ENCODE measurements at regions not wholly inside any gene's neighbourhood (a gene's known extent, or its start where the extent isn't known, plus 50 kb on each side); places are given as distances from the start of the nearest gene placed in this dataset.
"Not testable (repeated sequence)": the region's sequence is repeated elsewhere in the genome, so short reads cannot be mapped to it uniquely, and the experiment has no call there.

DNA sequence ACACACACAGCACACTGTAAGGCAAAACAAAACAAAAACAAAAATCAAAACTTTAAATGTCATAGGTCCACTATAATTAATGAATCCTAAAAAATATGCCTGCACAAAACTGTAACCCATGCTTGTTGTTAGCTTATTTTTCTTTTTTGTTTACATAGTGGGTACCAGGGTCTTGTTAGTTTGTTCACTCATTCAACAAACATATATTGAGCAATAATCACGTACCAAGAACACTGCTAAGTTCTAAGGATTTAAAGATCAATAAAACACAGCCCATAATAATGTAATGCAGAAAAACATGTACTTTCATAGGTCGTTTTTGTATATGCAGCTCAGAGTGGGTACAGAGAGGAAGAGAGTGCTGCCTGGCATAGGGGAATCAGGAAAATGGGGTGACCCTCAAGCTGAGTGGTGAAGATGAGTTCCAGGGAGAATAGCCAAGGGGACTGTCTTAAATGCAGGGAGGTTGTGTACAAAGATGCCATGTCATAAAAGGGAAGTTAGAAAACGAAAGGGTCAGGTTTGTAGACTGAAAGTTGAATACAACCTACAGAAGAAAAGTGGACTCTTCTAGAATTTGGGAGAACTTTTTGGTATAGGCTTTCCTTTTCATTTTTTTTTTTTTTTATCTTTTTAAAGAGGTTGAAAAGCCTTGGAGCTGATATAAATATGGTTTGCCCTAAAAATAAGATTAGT lies 113.3 kb upstream of the TBX18 start:
- DNase-seq, result no peak

DNA sequence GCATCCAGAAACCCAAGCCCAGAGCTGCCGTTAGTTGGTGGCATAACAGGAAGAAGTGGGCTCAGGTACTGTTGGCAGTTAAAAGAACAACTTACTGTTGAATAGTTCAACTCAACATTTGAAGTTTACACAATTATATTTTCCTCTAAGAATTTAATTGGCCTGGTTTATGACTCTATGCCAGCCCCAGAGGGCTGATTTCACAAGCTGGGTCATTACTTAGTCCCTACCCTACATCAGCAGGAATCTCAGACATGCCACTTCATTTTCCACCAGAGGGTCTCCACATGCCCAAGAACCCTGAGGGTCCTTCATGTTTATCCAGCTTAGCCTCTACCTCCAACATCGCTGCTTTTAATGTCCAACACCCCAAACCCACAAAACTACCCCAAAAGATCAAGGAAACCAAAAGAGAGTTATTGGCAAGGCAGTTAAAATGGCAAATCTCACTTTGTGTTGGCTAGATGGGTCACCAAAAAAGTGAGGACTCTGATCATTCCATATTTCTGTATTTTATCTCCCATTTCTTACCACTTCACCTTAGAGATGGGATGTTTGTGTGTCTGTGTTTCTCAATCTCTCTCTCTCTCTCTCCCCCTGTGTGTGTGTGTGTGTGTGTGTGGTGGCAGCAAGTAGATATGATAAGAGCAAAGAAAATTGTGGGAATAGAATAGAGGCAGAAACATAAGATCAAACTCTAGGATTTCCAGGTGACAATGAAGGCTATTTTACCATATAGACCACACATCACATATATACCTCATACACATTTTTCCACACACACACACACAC lies 112.5 kb upstream of the TBX18 start:
- no peak for DNase-seq

DNA sequence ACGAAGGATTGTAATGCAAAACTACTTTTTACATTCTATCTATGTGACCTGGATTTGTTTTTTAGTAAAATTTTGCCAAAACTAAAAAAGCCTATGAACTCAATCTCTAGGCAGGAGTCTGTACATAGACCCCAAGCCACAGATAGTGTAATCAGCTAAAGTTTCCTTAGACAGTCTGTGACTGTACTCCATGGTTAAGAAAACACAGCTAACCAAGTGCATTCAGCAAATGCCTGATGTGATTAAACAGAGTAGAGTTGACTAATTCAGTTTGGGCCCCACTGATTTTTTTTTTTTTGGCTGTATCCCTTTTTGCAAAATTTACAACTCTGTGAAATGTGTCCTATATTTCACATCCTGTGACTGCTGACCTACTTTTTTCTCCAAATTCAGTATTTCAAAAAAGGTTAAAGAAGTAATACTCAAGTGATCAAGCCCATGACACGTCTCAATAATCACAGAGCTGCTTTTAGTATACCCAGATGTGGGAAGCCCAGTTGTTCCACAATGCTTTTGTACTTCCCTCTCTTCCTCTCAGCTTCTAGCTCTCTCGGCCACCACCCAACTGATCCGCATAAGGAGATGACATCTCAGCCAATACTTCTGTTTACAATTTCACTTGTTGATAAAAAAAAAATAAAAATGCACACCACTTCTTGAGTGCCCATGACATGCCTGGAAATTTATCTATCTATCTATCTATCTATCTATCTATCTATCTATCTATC lies 108.8 kb upstream of the TBX18 start:
- DNase-seq, result no peak

DNA sequence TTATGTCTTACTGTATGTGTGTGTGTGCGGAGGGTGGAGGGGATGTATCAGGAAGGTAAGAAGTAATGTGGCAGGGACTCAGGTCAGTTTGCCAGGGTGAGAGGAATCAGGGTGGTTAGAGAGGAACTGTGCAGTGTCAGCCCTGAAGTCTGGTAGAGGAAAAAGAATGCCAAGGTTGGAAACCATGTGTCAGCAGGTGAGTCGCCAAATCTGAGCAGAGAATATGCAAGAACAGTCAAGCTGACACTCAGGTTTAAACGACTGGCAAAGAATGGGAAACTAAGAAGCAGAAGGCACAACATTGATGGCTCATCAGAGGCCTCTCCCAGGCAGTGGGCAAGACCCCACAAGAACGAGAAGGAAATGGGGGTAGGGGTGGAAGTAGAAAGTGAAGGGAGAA lies 107.5 kb upstream of the TBX18 start:
- DNase-seq, result no peak

DNA sequence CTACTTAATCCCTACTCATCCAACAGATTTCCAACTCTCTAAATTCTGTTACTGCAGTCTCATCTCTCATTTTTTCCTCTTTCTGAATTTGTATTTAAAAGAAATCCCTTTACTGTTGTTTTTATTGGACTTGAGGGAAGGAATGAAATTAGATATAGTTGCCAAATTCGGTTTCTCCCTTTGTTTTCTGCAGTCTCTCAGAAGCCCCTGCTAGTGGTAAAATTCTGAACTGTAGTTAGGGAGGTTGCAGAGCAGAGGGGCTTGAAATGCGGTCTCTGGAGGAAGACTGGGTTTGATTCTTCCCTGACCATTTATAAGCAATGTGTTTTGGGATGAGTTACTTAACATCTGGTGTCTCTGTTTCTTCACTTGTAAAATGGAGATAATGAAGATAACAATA lies 106.3 kb upstream of the TBX18 start:
- no peak for DNase-seq

DNA sequence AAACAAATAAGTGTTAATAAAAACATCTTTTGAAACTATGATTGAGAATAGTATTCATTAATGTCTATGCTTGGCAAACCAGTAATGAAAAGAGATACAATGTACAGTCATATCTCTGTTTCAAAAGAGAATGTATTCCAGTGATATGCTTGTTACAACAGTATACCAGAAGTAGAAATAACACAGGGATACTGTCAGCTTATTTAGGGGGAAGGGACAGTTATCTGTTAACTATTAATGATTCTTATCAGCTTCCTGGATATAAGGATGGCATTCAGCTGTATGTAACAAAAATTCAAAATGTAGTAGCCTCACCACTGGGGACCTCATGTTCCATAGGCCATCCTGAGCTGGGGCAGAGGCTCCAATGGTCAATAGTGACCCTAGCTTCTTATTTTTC lies 103.8 kb upstream of the TBX18 start:
- no peak for DNase-seq

DNA sequence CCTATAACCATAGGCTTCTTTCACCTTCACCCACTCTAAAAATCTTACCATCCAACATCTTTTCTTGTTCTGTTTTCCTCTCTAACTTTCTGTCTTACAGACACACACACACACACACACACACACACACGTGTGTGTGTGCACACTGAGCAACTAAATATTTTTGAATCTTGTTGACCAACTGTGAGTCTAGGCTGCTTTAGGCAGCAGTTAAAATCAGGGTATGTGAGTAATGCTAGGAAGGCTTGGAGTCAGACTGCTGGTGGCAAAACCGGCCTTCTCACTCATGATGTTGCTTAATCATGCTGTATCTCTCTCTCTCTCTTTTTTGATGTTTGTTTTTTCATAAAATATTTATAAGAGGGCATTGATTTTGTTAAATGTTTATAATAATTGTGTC lies 103.1 kb upstream of the TBX18 start:
- DNase-seq, result no peak

DNA sequence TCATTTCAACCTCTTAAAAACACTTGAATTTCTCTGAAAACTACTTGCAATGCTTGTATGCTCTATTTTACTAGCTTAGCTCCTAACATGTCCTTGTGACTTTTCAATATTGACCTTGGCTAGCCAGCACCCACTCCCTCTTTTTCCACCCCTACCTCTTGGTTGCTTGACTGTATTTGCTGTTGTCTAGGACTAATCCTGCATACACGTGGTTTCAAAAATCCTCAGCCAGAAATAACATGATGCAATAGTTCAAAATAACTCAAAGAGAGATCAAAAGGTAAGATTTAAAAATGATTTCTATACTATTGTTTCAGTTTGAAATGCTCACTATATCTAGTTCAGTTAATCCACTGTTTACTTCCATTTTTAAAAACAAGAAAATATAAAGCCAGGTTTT lies 102.3 kb upstream of the TBX18 start:
- DNase-seq, result no peak

DNA sequence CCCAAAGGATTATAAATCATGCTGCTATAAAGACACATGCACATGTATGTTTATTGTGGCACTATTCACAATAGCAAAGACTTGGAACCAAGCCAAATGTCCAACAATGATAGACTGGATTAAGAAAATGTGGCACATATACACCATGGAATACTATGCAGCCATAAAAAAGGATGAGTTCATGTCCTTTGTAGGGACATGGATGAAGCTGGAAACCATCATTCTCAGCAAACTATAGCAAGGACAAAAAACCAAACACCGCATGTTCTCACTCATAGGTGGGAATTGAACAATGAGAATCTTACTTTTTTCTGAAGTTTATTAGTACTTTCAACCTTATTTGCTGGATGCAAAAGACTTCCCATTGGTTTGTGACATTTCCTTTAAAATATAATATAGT lies 101.0 kb upstream of the TBX18 start:
- DNase-seq, result not testable (repeated sequence)

DNA sequence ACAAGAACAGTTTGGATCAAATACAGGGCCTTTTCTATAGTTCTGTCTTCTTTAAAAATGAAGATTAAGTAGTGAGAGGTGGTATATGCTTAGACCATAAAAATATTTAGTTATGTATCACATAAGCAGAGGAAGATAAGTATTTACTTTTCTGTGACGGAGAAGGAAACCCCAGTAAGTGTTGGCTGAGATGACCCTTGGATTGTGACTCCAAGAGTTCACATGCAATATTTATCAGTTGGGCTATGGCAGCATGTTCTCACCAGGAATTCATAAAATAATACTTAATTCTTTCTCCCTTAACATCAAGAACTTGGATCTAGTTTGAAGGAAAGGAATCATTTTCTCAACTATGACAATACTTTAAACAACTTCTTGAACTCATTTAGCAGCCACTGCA lies 98.4 kb upstream of the TBX18 start:
- DNase-seq, result no peak

DNA sequence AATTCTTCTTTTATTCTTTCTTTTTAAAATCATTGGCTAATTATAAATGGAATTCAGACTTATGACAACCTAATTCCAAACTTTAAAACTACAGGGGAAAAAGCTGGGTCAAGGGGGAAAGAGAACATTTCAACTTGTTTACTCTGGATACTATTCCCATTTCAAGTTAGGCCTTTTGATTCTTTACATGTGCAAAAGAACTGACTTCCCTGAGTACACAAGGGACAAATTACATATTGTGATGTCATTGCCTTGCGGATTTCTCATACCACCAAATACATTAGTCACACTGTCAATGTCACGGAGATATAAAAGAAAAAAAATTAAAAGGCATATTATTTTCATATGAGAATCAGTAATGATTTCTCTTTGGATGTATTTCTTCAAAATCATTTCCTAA lies 96.5 kb upstream of the TBX18 start:
- DNase-seq, result no peak

DNA sequence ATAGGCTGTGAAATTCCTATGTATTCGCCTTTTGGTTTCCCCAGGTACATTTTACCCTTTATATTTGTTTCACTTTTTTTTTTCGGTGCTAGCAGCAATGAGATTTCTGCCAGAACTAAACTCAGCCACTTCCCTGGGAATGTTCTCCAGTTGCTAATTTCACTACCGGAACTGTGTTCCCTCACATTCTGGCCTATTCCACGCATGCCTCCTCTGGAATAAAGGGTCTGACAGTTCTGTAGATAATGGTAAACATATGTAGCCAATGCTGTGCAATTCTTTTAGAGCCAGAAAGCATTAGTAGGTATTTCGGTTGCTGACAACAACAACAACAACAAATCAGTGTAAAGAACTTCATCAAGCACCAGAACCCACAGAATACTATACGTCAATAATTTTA lies 96.1 kb upstream of the TBX18 start:
- DNase-seq, result no peak

DNA sequence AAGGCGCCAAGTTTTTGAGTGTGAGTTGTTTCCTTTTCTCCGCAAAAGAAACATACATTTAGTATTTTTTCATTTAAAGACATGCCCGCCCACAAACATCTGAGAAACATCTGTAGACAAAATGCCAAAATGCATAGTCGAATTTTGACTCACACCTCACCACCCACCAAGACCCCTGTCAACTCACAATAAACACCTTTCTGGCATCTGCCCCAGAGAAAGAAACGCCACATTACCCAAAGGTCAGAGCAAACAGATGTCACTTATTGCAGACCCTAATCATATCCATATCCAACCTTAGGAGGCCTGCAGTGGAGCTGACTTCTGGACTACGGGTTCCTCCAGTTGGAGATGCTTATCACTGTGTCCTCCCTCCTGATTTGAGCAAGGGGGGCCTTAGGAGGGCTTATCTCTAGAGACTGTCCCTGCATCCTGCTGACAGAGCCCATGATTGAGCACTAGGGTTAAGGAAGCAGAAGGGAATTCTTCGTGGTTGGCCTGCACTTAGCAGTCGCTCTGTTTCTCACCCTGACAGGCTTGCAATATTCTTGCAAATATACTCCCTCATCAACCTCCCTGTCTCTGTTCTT lies 90.5 kb upstream of the TBX18 start:
- no peak for DNase-seq

DNA sequence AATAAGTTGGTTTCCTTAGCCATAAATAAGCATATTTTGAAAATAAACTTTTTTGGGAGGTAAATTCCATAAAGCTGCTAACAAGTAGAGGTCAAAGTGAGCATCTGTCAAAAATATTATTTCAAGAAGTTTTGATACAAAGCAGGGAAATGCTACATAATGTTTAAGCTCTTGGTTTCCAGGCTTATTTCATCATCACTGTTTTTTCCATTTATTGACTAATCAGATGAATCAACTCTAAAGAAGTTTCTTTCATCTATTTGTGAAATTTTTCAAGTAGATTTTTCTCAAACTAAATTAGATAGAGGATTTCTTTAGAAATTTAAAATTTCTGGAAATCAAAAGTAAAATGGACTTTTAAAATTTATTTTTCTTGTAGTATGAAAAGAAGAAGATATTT lies 89.5 kb upstream of the TBX18 start:
- no peak for DNase-seq

DNA sequence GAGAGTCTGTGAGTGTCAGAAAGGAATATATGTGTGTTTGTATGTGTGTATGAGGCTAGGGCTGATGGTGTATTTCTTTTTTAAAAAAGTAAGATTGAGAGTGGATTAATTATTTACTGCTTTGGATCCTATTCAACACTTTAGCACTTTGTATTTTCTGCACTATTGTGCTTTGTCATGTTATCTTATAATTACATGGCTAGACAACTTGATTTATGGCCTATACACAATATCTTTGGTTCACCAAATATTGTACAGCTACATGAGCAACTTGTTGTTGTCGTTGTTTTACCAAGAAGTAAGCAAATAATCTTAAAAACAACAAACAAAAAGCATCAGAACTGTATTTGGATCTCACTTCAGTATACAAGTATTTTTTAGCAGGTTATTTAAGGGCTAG lies 84.6 kb upstream of the TBX18 start:
- DNase-seq, result no peak

DNA sequence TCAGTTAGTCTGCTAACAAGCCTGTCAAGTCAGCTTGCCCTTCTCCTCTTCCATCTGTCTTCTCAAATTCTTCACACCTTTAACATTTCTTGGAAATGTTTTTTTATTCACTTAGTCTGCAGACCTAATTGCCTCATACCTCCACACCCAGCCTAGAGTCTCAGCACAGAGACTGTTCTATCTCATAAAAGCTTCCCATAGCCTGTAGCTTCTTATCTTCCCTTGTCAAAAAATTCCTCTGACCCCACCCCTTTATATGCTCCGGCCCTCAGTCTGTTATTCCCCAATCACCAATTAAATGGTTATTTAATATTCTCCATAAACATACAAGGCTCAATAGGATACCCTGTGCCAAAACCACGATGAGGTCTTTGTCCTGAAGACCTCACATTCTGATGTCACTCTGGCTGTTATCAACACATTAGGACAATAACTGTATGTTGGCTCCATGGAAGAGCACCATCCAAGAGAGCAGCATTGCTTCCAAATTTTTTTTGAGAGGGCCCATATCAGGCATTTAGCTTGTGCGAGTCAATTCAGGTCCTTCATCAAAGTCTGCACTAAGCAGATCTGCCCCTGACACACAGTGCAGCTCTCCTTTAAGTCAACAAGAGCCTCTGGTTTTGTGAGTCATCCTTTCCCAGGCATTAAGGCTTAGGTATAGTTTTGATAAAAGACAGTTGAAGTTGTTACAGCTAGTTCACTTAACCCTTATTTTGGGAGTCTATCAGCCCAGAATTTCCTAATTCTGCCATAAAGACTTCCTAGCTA lies 83.2 kb upstream of the TBX18 start:
- no peak for DNase-seq

DNA sequence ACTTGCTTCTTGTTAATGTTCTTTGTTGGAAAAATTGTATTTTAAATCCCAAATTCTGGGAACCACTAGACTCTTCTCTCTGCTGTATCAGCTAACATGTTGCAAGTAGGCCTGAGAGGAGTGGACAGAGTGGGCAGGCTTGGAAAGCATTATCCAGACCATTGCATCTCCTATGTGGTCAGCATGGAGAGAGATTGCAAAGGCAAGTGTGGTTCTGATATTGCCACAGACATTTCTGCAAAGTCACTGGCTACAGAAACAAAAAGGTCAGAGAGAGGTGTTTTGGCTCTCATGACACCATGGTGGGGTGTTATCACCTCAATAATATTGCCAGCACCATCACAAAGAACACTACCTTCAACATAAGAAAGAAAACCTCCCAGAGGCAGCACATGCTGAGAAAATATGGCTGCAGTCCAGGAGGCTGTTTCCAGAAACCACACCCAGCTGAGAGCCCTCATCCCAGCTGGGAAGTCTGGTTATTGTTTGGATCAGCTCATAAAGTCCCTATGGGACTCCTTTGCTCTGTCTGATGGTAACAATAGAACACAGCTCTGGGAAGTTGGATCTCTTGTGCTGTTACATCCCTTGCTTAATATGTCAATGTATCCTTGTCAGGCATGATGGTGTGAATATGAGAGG lies 78.2 kb upstream of the TBX18 start:
- no peak for DNase-seq

DNA sequence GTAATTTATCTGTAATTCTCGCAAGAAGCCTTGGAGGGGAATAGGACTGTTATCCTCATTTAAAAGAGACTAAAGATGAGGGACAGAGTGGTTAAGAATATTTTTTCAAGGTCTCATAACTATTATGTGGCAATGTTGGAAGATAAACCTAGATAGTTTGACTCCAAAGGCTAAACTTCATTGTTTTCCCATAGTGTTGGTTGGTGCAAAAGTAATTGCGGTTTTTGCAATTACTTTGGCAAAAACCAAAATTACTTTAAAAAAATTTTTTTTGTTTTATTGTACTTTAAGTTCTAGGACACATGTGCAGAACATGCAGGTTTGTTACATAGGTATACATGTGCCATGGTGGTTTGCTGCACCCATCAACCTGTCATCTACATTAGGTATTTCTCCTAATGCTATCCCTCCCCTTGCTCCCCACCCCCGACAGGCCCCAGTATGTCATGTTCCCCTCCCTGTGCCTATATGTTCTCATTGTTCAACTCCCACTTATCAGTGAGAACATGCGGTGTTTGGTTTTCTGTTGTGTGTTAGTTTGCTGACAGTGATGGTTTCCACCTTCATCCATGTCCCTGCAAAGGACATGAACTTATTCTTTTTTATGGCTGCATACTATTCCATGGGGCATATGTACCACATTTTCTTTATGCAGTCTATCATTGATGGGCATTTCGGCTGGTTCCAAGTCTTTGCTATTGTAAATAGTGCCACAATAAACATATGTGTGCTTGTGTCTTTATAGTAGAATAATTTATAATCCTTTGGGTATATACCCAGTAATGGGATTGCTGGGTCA lies 72.9 kb upstream of the TBX18 start:
- DNase-seq, result not testable (repeated sequence)

DNA sequence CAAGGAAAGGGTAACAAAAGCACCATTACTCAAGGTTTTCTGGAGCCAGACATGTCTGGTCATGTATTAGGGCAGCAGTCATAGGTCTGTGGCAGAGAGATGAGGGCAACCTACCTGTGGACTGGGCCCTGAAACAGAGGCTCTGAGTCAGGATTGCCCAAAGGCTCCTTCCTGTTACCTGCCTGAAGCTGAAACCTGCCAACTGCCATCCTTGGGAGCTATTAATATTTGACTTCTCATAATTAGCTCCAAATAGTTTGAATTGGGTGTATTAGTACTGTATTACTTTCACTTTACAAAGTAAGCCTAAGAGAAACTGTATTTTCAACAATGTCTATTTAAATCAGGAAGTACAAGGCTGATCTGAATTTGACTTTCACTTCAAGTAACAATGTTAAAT lies 72.0 kb upstream of the TBX18 start:
- DNase-seq, result no peak

DNA sequence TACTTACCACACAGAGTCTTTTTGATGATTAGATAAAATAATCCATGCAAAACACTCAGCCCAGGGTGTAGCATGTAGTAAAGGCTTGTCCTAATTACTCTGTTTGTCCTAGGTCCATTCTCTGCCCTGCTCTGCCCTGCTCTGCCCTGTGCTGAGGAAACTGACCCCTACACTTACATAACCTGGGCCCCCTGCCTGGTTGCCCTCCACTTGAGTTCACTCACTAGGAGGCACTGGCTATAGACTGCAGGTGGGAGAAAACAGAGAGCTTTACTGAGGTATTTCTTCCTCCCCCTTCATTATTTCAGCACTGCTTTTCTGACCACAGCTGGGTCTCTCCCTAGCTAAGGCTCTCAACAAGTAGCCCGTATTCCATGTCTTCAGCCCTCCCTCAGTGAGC lies 70.9 kb upstream of the TBX18 start:
- no peak for DNase-seq
